ENCODE measurements at regions not wholly inside any gene's neighbourhood (a gene's known extent, or its start where the extent isn't known, plus 50 kb on each side); places are given as distances from the start of the nearest gene placed in this dataset.
"Not testable (repeated sequence)": the region's sequence is repeated elsewhere in the genome, so short reads cannot be mapped to it uniquely, and the experiment has no call there.

- DNase-seq (ENCODE audit: low spot score): no peak
These were observed 1620.3 kb upstream of the SLC10A2 start for GRCh38 chr13:104686484-104686883.

GRCh38 chr13:104683789-104684188 lies 1617.6 kb upstream of the SLC10A2 start:
- DNase-seq (ENCODE audit: low spot score): no peak

GRCh38 chr13:104678161-104678560 lies 1611.9 kb upstream of the SLC10A2 start:
- no peak for DNase-seq (ENCODE audit: low spot score)

GRCh38 chr13:104671901-104672300 lies 1605.7 kb upstream of the SLC10A2 start:
- no peak for DNase-seq (ENCODE audit: low spot score)

- DNase-seq (ENCODE audit: low spot score): no peak
These were observed 1591.0 kb upstream of the SLC10A2 start for GRCh38 chr13:104657196-104657595.

GRCh38 chr13:104650431-104650830 lies 1584.2 kb upstream of the SLC10A2 start:
- DNase-seq (ENCODE audit: low spot score): no peak

GRCh38 chr13:104648291-104648690 lies 1582.1 kb upstream of the SLC10A2 start:
- no peak for DNase-seq (ENCODE audit: low spot score)

- no peak for DNase-seq (ENCODE audit: low spot score)
These were observed 1579.6 kb upstream of the SLC10A2 start for GRCh38 chr13:104645786-104646185.

GRCh38 chr13:104641309-104641708 lies 1575.1 kb upstream of the SLC10A2 start:
- no peak for DNase-seq (ENCODE audit: low spot score)

GRCh38 chr13:104635879-104636278 lies 1569.7 kb upstream of the SLC10A2 start:
- no peak for DNase-seq (ENCODE audit: low spot score)

- no peak for DNase-seq (ENCODE audit: low spot score)
These were observed 1567.8 kb upstream of the SLC10A2 start for GRCh38 chr13:104634016-104634415.

GRCh38 chr13:104632736-104633135 lies 1566.5 kb upstream of the SLC10A2 start:
- no peak for DNase-seq (ENCODE audit: low spot score)

GRCh38 chr13:104625201-104625600 lies 1559.0 kb upstream of the SLC10A2 start:
- no peak for DNase-seq (ENCODE audit: low spot score)

GRCh38 chr13:104616990-104617389 lies 1550.8 kb upstream of the SLC10A2 start:
- no peak for DNase-seq (ENCODE audit: low spot score)

GRCh38 chr13:104614361-104615145 lies 1548.3 kb upstream of the SLC10A2 start:
- DNase-seq (ENCODE audit: low spot score): no peak

- no peak for DNase-seq (ENCODE audit: low spot score)
These were observed 1542.1 kb upstream of the SLC10A2 start for GRCh38 chr13:104608331-104608730.

GRCh38 chr13:104605435-104605834 lies 1539.2 kb upstream of the SLC10A2 start:
- not testable (repeated sequence) for DNase-seq (ENCODE audit: low spot score)

GRCh38 chr13:104597546-104598180 lies 1531.4 kb upstream of the SLC10A2 start:
- DNase-seq (ENCODE audit: low spot score): no peak

GRCh38 chr13:104595511-104595910 lies 1529.3 kb upstream of the SLC10A2 start:
- DNase-seq (ENCODE audit: low spot score): no peak

- DNase-seq (ENCODE audit: low spot score): no peak
These were observed 1528.6 kb upstream of the SLC10A2 start for GRCh38 chr13:104594806-104595205.

- DNase-seq (ENCODE audit: low spot score): no peak
These were observed 1527.5 kb upstream of the SLC10A2 start for GRCh38 chr13:104593693-104594092.

GRCh38 chr13:104593251-104593576 lies 1527.0 kb upstream of the SLC10A2 start:
- no peak for DNase-seq (ENCODE audit: low spot score)

- DNase-seq (ENCODE audit: low spot score): peak; percentile 27
These were observed 1526.5 kb upstream of the SLC10A2 start for GRCh38 chr13:104592545-104593250.
